Peyer's patch (tissue), 4 donors: ENCODE measurements at regions not wholly inside any gene's neighbourhood (a gene's known extent, or its start where the extent isn't known, plus 50 kb on each side); places are given as distances from the start of the nearest gene placed in this dataset.
"Not testable (repeated sequence)": the region's sequence is repeated elsewhere in the genome, so short reads cannot be mapped to it uniquely, and the experiment has no call there.

ENCODE experiments used
- CTCF ChIP-seq, 6 experiments: fragments of 450-650 bp in 4 of 6; fragments of 200-600 bp in 2 of 6; sonication (generic) in 1 of 6; IDR thresholded peaks; one replicate each; pipeline ENCODE4 v1.5.1; 2017 to 2019; ENCODE audit warnings: antibody characterized with exemption in 6 of 6, mild to moderate bottlenecking in 3 of 6, moderate library complexity in 1 of 6
- POLR2A ChIP-seq, 2 donors: fragments of 450-650 bp; IDR thresholded peaks; one replicate each; pipeline ENCODE4 v1.5.1; 2017; ENCODE audit warnings: antibody characterized with exemption in 2 of 2, mild to moderate bottlenecking in 2 of 2, moderate library complexity in 2 of 2

GRCh38 chr16:76716251-76716650, 439.1 kb downstream of the CNTNAP4 start:
- TF ChIP-seq POLR2A, CTCF (IDR thresholded peaks at IDR 0.05): not testable (repeated sequence)
